Mesenchymal stem cell (in vitro differentiated cells and primary cell): ENCODE measurements at regions not wholly inside any gene's neighbourhood (a gene's known extent, or its start where the extent isn't known, plus 50 kb on each side); places are given as distances from the start of the nearest gene placed in this dataset.
"Not testable (repeated sequence)": the region's sequence is repeated elsewhere in the genome, so short reads cannot be mapped to it uniquely, and the experiment has no call there.

Experiments used
- DNase-seq: peaks from one replicate; pipeline ENCODE4 v3.0.0-alpha.2; 2013
- H2AFZ ChIP-seq: one replicate; pipeline ENCODE4 v1.6.1; 2013; ENCODE audit warnings: low read depth, mild to moderate bottlenecking, control low read depth, inconsistent platforms, low read length, moderate library complexity
- H2AK5ac ChIP-seq: 2 replicates; pipeline ENCODE4 v1.6.1; 2013; ENCODE audit warnings: low read length, moderate library complexity, mild to moderate bottlenecking, inconsistent platforms; ENCODE audit not compliant: severe bottlenecking
- H2BK120ac ChIP-seq: one replicate; pipeline ENCODE4 v1.6.1; 2013; ENCODE audit warnings: low read depth, mild to moderate bottlenecking, inconsistent platforms, low read length, moderate library complexity
- H2BK12ac ChIP-seq, 2 experiments: one replicate each; pipeline ENCODE4 v1.6.1; 2013; ENCODE audit warnings: inconsistent platforms in 2 of 2, low read length in 2 of 2, mild to moderate bottlenecking in 2 of 2, moderate library complexity in 2 of 2, control low read depth in 1 of 2
- H2BK15ac ChIP-seq: one replicate; pipeline ENCODE4 v1.6.1; 2013; ENCODE audit warnings: mild to moderate bottlenecking, low read depth, inconsistent platforms; ENCODE audit not compliant: poor library complexity, severe bottlenecking
- H2BK5ac ChIP-seq: 2 replicates; pipeline ENCODE4 v1.6.1; 2013; ENCODE audit warnings: low read depth, mild to moderate bottlenecking, low read length, control low read depth, inconsistent platforms; ENCODE audit not compliant: poor library complexity, severe bottlenecking
- H3K14ac ChIP-seq, 2 experiments: one replicate each; pipeline ENCODE4 v1.6.1; 2013; ENCODE audit warnings: inconsistent platforms in 2 of 2, low read length in 2 of 2, control low read depth in 1 of 2, mild to moderate bottlenecking in 1 of 2, moderate library complexity in 1 of 2
- H3K18ac ChIP-seq, 2 experiments: one replicate each; pipeline ENCODE4 v1.6.1; 2013; ENCODE audit warnings: inconsistent platforms in 2 of 2, low read length in 2 of 2, control low read depth in 1 of 2, low read depth in 1 of 2, mild to moderate bottlenecking in 1 of 2
- H3K23ac ChIP-seq, 2 experiments: one replicate each; pipeline ENCODE4 v1.6.1; 2013; ENCODE audit warnings: inconsistent platforms in 2 of 2, low read length in 2 of 2, mild to moderate bottlenecking in 2 of 2, moderate library complexity in 2 of 2, control low read depth in 1 of 2
- H3K27ac ChIP-seq: 2 replicates; pipeline ENCODE4 v1.5.1; 2013; ENCODE audit warnings: mild to moderate bottlenecking, moderate library complexity, low read length, control low read depth, inconsistent platforms; ENCODE audit not compliant: poor library complexity, severe bottlenecking
- H3K27me3 ChIP-seq, 2 experiments: 2 replicates each; pipeline versions ENCODE4 v1.6.1 to v1.7.0; 2013; ENCODE audit warnings: low read length in 2 of 2, mild to moderate bottlenecking in 2 of 2, moderate library complexity in 2 of 2, control low read depth in 1 of 2, inconsistent platforms in 1 of 2; ENCODE audit not compliant: control insufficient read depth in 1 of 2, insufficient read depth in 1 of 2
- H3K36me3 ChIP-seq, 2 experiments: 2 replicates each; pipeline versions ENCODE4 v1.6.1 to v1.7.0; 2013; ENCODE audit warnings: low read length in 2 of 2, control low read depth in 1 of 2, inconsistent platforms in 1 of 2, low read depth in 1 of 2, mild to moderate bottlenecking in 1 of 2; ENCODE audit not compliant: insufficient read depth in 2 of 2, control insufficient read depth in 1 of 2
- H3K4ac ChIP-seq, 2 experiments: one replicate each; pipeline ENCODE4 v1.6.1; 2013; ENCODE audit warnings: inconsistent platforms in 2 of 2, low read length in 2 of 2, mild to moderate bottlenecking in 2 of 2, moderate library complexity in 2 of 2, control low read depth in 1 of 2, low read depth in 1 of 2
- H3K4me1 ChIP-seq: 2 replicates; pipeline ENCODE4 v1.6.1; 2013; ENCODE audit warnings: low read depth, low read length, control low read depth; ENCODE audit not compliant: control insufficient read depth, insufficient read depth
- H3K4me2 ChIP-seq: 2 replicates; pipeline ENCODE4 v1.6.1; 2013; ENCODE audit warnings: low read length, mild to moderate bottlenecking, inconsistent platforms; ENCODE audit not compliant: poor library complexity, severe bottlenecking
- H3K4me3 ChIP-seq, 2 experiments: 2 replicates each; pipeline versions ENCODE4 v1.5.1 to v1.7.0; 2013; ENCODE audit warnings: low read length in 2 of 2, mild to moderate bottlenecking in 2 of 2, control low read depth in 1 of 2, low read depth in 1 of 2; ENCODE audit not compliant: insufficient read depth in 1 of 2
- H3K79me1 ChIP-seq: replicated peaks from 2 replicates; pipeline ENCODE4 v1.6.1; 2013; ENCODE audit warnings: mild to moderate bottlenecking, control low read depth, low read length, inconsistent platforms; ENCODE audit not compliant: poor library complexity, severe bottlenecking
- H3K9ac ChIP-seq: 2 replicates; pipeline ENCODE4 v1.7.0; 2013; ENCODE audit warnings: mild to moderate bottlenecking, low read length, moderate library complexity
- H3K9me3 ChIP-seq: 2 replicates; pipeline ENCODE4 v1.7.0; 2013; ENCODE audit warnings: mild to moderate bottlenecking, low read length; ENCODE audit not compliant: control insufficient read depth
- H4K8ac ChIP-seq: one replicate; pipeline ENCODE4 v1.6.1; 2013; ENCODE audit warnings: inconsistent platforms, mild to moderate bottlenecking, low read length, moderate library complexity
- H4K91ac ChIP-seq: one replicate; pipeline ENCODE4 v1.6.1; 2013; ENCODE audit warnings: mild to moderate bottlenecking, low read length, inconsistent platforms
- WGBS: methylation state at CpG from one replicate; pipeline ENCODE4 v1.1.7; 2013; ENCODE audit warnings: mixed read lengths; 5-methylcytosine and 5-hydroxymethylcytosine counted together

DNA sequence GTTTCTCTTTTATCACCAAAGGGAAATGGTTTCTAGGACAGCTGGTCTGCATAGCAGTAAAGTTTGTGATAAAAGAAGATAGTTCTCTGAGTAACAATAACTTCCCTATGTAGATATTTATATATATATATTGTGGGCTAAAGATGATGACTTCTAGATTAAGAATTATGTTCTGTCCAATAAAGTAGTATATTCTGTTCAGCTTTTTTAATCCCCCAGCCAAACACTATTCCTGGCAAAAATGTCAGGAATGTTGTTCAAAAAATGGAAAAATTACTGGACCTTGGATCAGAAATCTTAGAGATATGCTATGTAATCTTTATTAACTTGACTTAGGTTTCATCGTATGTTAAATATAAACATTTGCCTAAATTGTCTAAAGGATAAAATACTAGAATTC, 136.3 kb upstream of the GNAI1 start:
- no peak overlapping the region for H4K8ac ChIP-seq
- no CpG with 5 or more reads among the region's 1 CpG for WGBS
- no peak overlapping the region for H3K9ac ChIP-seq
- H3K9me3 ChIP-seq, result no peaks in the 10 kb centered on the region
- H3K27ac ChIP-seq, result no peak overlapping the region
- no peak overlapping the region for H2BK5ac ChIP-seq
- H3K36me3 ChIP-seq, result no peaks in the 10 kb centered on the region
- no peak overlapping the region for H3K4me2 ChIP-seq
- no peak overlapping the region for H4K91ac ChIP-seq
- H3K79me1 ChIP-seq, result no peaks in the 10 kb centered on the region
- H2AFZ ChIP-seq, result no peak overlapping the region
- H2BK120ac ChIP-seq, result no peak overlapping the region
- no peaks in the 10 kb centered on the region for H3K27me3 ChIP-seq
- H3K14ac ChIP-seq, result no peak overlapping the region
- no peak overlapping the region for H2BK12ac ChIP-seq
- H2AK5ac ChIP-seq, result no peak overlapping the region
- H3K4ac ChIP-seq, result no peak overlapping the region
- H3K4me1 ChIP-seq, result no peaks in the 10 kb centered on the region
- H2BK15ac ChIP-seq, result no peak overlapping the region
- no peak overlapping the region for H3K18ac ChIP-seq
- H3K23ac ChIP-seq, result no peak overlapping the region
- no peak for DNase-seq
- H3K4me3 ChIP-seq, result no peak overlapping the region

DNA sequence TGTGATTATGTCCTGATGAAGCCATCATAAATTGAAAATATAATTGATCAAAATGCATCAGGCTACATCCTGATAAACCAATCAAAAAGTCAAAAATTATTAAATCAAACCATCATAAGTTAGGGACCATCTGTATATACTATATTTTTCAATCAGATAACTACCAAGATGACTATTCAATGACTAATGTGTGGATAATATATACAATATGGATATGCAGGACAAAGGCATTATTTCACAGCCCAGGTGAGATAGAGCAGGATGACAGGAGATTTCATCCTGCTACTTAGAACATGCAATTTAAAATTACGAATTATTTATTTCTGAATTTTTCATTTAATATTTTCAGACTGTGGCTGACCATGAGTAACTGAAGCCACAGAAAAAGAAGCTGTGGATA, 137.3 kb upstream of the GNAI1 start:
- WGBS, result no CpG with 5 or more reads among the region's 1 CpG
- no peaks in the 10 kb centered on the region for H3K4me1 ChIP-seq
- H2AFZ ChIP-seq, result no peak overlapping the region

GRCh38 chr7:79995741-79996140, 138.9 kb upstream of the GNAI1 start:
- H2AFZ ChIP-seq, H3K27me3 ChIP-seq, H3K4ac ChIP-seq, H4K91ac ChIP-seq, H3K27ac ChIP-seq, H2BK15ac ChIP-seq, H3K14ac ChIP-seq, H2AK5ac ChIP-seq, H3K18ac ChIP-seq, H2BK12ac ChIP-seq, H3K79me1 ChIP-seq, H2BK120ac ChIP-seq, H3K4me2 ChIP-seq, H3K4me1 ChIP-seq, H2BK5ac ChIP-seq, H3K9ac ChIP-seq, H3K36me3 ChIP-seq, H3K9me3 ChIP-seq, H4K8ac ChIP-seq, DNase-seq, H3K23ac ChIP-seq, H3K4me3 ChIP-seq: not testable (repeated sequence)
- 100% methylated on average over 3 of the region's 3 CpGs for whole genome bisulfite sequencing

More for the DNA sequence above, 137.3 kb upstream of the GNAI1 start:
- Histone ChIP-seq H3K9me3 (no peaks in the 10 kb centered on the region), H3K23ac (no peak overlapping the region), H3K4ac (no peak overlapping the region), H3K14ac (no peak overlapping the region), H2BK12ac (no peak overlapping the region), H3K27me3 (no peaks in the 10 kb centered on the region), H2BK15ac (no peak overlapping the region), H3K79me1 (no peaks in the 10 kb centered on the region), H2BK120ac (no peak overlapping the region), H3K36me3 (no peaks in the 10 kb centered on the region), H3K4me2 (no peak overlapping the region), H4K91ac (no peak overlapping the region), H2AK5ac (no peak overlapping the region), H3K18ac (no peak overlapping the region), H2BK5ac (no peak overlapping the region), H3K27ac (no peak overlapping the region), H4K8ac (no peak overlapping the region), H3K9ac (no peak overlapping the region), H3K4me3 (no peak overlapping the region)
- DNase-seq, result no peak

GRCh38 chr7:79988653-79989052, 146.0 kb upstream of the GNAI1 start:
- no peak overlapping the region for H3K14ac ChIP-seq
- no peak overlapping the region for H3K9ac ChIP-seq
- DNase-seq, result peak; percentile 89
- H3K27me3 ChIP-seq, result no peaks in the 10 kb centered on the region
- no peak overlapping the region for H3K4me2 ChIP-seq
- H2BK12ac ChIP-seq, result no peak overlapping the region
- no peak overlapping the region for H2AK5ac ChIP-seq
- no peak overlapping the region for H2BK15ac ChIP-seq
- no peak overlapping the region for H3K18ac ChIP-seq
- H3K27ac ChIP-seq, result no peak overlapping the region
- H3K36me3 ChIP-seq, result no peaks in the 10 kb centered on the region
- H3K4me3 ChIP-seq, result no peak overlapping the region
- H2BK5ac ChIP-seq, result no peak overlapping the region
- no peaks in the 10 kb centered on the region for H3K9me3 ChIP-seq
- H3K4me1 ChIP-seq, result no peaks in the 10 kb centered on the region
- no peak overlapping the region for H2AFZ ChIP-seq
- H3K79me1 ChIP-seq, result no peaks in the 10 kb centered on the region
- WGBS, result 0% methylated on average over 1 of the region's 1 CpG
- H4K91ac ChIP-seq, result no peak overlapping the region
- H3K4ac ChIP-seq, result no peak overlapping the region
- no peak overlapping the region for H2BK120ac ChIP-seq
- no peak overlapping the region for H3K23ac ChIP-seq
- no peak overlapping the region for H4K8ac ChIP-seq
